ENCODE measurements at regions not wholly inside any gene's neighbourhood (a gene's known extent, or its start where the extent isn't known, plus 50 kb on each side); places are given as distances from the start of the nearest gene placed in this dataset.

DNA sequence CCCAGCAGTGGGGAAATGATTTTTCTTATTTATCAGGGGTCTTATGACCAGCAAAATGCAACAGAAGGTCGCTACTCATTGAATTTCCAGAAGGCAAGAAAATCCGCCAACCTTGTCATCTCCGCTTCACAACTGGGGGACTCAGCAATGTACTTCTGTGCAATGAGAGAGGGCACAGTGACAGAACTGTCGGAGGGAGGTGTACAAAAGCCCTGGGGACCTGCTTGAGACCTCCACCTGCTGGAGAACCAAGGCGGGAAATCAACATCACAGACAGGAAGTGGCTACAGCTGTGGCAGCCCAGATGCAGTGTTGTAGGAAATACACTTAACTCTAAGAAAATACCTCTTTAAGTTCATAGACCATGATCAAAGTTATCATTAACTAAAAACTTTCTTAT, 250.9 kb upstream of the OR4E1 start:
- ChIA-PET POLR2A (no interaction called here), CTCF (ENCODE audit: low intra/inter-chr PET ratio, low total read pairs) (no interaction called here)
- FAIRE-seq (no peak), ATAC-seq (no peak), DNase-seq (ENCODE audit: low spot score) (no peak)
- Histone ChIP-seq H4K20me1 (ENCODE audit: insufficient read depth, low read length) (no peaks in the 10 kb centered on the region), H3K27me3 (ENCODE audit: control insufficient read depth in 1 of 2, insufficient read depth in 2 of 2, low read length in 2 of 2) (no peaks in the 10 kb centered on the region), H3K9me3 (ENCODE audit: low read length) (no peaks in the 10 kb centered on the region), H3K27ac (ENCODE audit: extremely low read length, insufficient read depth, low read length) (no peak overlapping the region), H3K4me2 (ENCODE audit: low read depth, low read length) (no peak overlapping the region), H3K36me3 (replicated peaks in 1 of 2; ENCODE audit: control insufficient read depth in 1 of 2, insufficient read depth in 2 of 2, low read length in 2 of 2) (no peaks in the 10 kb centered on the region), H2AFZ (ENCODE audit: low read length) (no peak overlapping the region), H3K4me1 (ENCODE audit: insufficient read depth, low read length) (no peaks in the 10 kb centered on the region), H3K4me3 (replicated peaks in 1 of 3; ENCODE audit: insufficient read depth in 1 of 3, low read depth in 2 of 3, low read length in 3 of 3) (no peak overlapping the region), H3K9ac (ENCODE audit: insufficient read depth, low read depth, low read length) (no peak overlapping the region), H3K79me2 (ENCODE audit: insufficient read depth, low read length) (no peaks in the 10 kb centered on the region)
- 39% methylated on average over 5 of the region's 5 CpGs for WGBS (ENCODE audit: low lambda C conversion rate)
- BruUV-seq (replicated peaks) = no TSS peak
- intact Hi-C loops (cut with micrococcal nuclease; ENCODE audit: unreplicated experiment) = no loop called here
- in situ Hi-C loops (cut with HindIII; ENCODE audit: extremely low pct_ligation_motif_present, low pct_unique_long_range_greater_than_20kb) = no loop called here
- TF ChIP-seq, protein P1, sequence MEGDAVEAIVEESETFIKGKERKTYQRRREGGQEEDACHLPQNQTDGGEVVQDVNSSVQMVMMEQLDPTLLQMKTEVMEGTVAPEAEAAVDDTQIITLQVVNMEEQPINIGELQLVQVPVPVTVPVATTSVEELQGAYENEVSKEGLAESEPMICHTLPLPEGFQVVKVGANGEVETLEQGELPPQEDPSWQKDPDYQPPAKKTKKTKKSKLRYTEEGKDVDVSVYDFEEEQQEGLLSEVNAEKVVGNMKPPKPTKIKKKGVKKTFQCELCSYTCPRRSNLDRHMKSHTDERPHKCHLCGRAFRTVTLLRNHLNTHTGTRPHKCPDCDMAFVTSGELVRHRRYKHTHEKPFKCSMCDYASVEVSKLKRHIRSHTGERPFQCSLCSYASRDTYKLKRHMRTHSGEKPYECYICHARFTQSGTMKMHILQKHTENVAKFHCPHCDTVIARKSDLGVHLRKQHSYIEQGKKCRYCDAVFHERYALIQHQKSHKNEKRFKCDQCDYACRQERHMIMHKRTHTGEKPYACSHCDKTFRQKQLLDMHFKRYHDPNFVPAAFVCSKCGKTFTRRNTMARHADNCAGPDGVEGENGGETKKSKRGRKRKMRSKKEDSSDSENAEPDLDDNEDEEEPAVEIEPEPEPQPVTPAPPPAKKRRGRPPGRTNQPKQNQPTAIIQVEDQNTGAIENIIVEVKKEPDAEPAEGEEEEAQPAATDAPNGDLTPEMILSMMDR (CRISPR knock-in tag; IDR thresholded peaks at IDR 0.05) = 0 out of 2 replicates have a peak, but pooled peaks have one; percentile 9
- TF ChIP-seq ZNF776 (CRISPR knock-in tag; IDR thresholded peaks at IDR 0.05) = no peak
- TF ChIP-seq TBX3 (IDR thresholded peaks at IDR 0.05; ENCODE audit: borderline replicate concordance) = no peak
- TF ChIP-seq, protein P2, sequence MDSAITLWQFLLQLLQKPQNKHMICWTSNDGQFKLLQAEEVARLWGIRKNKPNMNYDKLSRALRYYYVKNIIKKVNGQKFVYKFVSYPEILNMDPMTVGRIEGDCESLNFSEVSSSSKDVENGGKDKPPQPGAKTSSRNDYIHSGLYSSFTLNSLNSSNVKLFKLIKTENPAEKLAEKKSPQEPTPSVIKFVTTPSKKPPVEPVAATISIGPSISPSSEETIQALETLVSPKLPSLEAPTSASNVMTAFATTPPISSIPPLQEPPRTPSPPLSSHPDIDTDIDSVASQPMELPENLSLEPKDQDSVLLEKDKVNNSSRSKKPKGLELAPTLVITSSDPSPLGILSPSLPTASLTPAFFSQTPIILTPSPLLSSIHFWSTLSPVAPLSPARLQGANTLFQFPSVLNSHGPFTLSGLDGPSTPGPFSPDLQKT (CRISPR knock-in tag; IDR thresholded peaks at IDR 0.05; ENCODE audit: borderline replicate concordance) = no peak
- no peak for TF ChIP-seq TAF15 (IDR thresholded peaks at IDR 0.05; ENCODE audit: low read depth, low read length, poor library complexity, severe bottlenecking)
- TF ChIP-seq ZNF549 (CRISPR knock-in tag; IDR thresholded peaks at IDR 0.05) = no peak
- no peak for TF ChIP-seq GABPA (IDR thresholded peaks at IDR 0.05; ENCODE audit: low read depth, low read length)
- 0 out of 2 replicates have a peak, but pooled peaks have one; percentile 21 for TF ChIP-seq GABPA (CRISPR knock-in tag; IDR thresholded peaks at IDR 0.05; ENCODE audit: low read depth)

All from HepG2 (cell line).